DMS153 treated with DMSO at 0.1 percent for 48 hours (cell line): ENCODE measurements at regions not wholly inside any gene's neighbourhood (a gene's known extent, or its start where the extent isn't known, plus 50 kb on each side); places are given as distances from the start of the nearest gene placed in this dataset.
"Not testable (repeated sequence)": the region's sequence is repeated elsewhere in the genome, so short reads cannot be mapped to it uniquely, and the experiment has no call there.

Source experiments
- DNase-seq: peaks from one replicate; lab custom pipeline; 2025; ENCODE audit not compliant: unreplicated experiment; lab: John Stamatoyannopoulos, UW

GRCh38 chr2:146992057-146992456, 852.8 kb upstream of the ACVR2A start:
- no peak for DNase-seq

DNA sequence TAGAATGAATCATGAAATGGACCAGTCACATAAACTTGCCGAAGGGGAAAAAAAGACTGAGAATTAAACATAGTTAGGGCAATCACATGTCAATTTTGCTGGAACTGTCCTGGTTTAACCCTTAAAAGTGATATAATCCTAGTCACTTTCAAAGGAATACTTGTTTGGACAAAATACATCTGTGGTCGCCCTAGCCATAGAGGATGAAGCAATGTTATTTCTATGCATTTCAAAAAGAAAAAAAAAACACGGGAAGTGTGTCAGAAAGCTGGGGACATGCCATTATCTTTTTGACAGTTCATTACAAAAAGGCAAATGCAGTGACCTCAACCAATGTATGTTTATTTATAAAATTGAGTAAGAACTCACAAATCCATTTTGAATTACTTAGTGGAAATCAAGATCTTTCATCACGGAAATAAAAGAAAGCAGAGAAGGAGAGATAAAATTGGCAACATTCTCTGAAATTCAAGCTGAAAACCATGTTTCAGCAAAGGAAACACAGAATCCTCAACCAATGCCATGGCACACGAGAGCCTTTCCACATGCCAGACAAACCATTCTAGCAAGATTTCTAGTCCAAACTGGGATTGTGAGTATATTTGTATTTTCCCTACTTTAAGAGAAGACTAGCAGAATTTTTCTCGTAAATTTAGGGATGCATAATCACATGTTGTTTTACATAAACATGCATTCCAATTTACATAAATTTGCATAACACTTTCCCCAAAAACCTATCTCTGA, 854.3 kb upstream of the ACVR2A start:
- DNase-seq, result no peak

DNA sequence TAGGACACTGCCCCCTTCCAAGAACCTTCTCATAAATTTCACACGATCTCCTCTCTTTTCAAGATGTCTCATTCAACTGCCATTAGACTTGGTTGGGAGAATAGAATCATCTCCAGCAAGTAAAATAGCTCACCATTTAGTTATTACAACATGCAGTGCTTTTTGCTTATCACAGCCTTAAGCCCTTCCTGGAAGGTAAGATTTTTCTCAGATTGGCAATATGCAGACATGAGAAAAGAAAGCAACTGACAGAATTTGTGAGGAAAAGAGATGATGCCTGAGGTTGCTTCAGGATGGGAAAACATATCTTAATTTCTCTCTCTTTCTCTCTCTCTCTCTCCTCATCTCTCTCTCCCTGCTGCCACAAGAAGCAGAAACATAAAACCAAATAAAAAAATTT, 855.1 kb upstream of the ACVR2A start:
- no peak for DNase-seq

DNA sequence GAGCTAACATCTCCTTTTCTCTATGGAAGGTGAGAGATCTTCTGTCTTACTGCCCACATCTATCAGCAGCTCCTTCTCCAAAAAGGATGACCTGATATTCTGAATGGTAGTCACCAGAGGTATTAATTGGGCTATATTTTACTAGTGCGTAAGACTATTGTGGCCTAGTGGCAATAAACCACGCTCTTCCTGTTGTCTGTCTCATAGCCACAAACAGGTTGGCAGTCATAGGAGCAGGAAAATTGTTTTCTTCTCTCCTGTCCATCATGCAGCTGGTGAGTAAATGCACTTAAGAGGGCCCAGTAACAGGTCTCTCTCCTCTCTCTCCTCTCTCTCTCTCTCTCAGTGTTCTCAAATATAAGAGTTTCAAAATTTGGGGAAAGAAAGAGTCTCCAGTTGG, 856.8 kb upstream of the ACVR2A start:
- DNase-seq, result no peak

DNA sequence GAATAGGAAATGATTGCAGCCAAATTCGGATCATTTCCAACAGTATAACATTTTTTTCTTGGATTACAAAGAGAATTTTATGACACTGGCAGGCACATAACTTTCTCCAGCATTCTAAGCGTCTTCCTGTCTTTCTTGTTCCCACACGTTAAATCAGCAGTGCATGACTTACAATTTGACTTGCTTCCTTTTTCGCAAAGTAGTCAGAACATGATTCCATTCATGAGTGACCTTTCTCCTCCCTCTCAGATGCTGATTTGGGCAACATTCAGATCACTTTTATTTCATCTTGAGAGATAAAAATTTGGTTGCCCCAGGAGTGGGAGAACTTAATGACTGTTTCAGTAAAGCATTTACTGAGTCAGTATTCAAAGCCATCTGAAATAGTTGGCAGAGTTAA, 858.7 kb upstream of the ACVR2A start:
- DNase-seq, result no peak

GRCh38 chr2:146985753-146986152, 859.1 kb upstream of the ACVR2A start:
- no peak for DNase-seq

GRCh38 chr2:146984014-146984413, 860.8 kb upstream of the ACVR2A start:
- DNase-seq, result no peak

DNA sequence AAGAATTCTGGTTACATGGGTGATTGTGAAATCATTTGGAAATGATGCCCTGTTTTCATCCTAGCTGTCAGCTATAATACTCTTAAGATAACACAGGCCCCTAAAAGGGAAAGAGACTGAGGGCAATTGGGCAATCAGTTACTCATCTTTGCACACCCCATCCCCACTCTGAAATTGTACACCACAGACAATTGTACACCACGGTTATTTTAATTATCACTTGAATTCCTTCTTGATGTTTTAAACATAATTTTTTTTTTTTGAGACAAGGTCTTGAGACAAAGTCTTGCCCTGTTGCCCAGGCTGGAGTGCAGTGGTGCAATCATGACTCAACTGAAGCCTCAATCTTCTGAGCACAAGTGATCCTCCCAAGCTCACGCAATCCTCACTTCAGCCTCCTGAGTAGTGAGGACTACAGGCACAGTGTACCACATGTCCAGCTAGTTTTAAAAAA, 862.4 kb upstream of the ACVR2A start:
- DNase-seq, result no peak

DNA sequence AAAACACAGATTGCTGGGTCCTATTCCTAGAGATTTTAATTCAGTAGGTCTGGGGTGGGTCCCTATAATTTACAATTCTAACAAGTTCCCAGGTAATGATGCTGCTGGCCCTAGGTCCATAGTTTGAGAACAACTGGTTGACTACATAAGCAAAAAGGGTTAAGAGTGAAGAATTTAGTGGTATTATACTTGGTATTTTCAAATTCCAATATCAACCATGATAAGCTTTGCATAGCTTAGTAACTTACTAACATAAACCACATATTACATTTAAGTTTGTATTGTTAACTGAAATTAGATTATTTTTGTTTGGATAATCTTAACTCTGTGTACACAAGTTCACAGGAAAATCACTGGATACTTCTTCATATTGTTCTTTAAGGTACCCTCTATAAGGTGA, 862.9 kb upstream of the ACVR2A start:
- DNase-seq, result no peak

GRCh38 chr2:146979746-146980145, 865.1 kb upstream of the ACVR2A start:
- no peak for DNase-seq

- no peak for DNase-seq
Measured at GRCh38 chr2:146978577-146979555, 866.0 kb upstream of the ACVR2A start.

- not testable (repeated sequence) for DNase-seq
Measured at GRCh38 chr2:146970981-146971380, 873.8 kb upstream of the ACVR2A start.

- DNase-seq, result not testable (repeated sequence)
Measured at GRCh38 chr2:146969703-146970102, 875.1 kb upstream of the ACVR2A start.

DNA sequence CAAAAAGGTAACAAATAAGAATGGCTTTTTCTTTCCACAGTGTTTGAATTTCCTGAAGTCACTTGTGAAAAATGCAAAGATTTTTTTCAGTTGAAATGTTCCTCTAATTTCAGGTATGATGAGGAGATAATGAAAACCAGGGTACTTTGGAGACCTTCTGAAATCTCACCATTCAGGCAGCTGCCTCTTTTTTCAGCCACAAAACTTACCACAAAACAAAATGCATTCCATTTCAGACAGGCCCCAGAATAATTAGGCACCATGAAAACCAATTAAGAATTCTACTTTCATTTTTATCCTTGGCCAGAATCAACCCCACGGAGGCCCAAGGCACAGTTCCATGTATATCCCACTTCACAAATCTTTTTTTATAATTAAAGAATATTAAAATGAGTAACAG, 880.3 kb upstream of the ACVR2A start:
- DNase-seq, result no peak

- DNase-seq, result no peak
Measured at GRCh38 chr2:146954544-146954943, 890.3 kb upstream of the ACVR2A start.

DNA sequence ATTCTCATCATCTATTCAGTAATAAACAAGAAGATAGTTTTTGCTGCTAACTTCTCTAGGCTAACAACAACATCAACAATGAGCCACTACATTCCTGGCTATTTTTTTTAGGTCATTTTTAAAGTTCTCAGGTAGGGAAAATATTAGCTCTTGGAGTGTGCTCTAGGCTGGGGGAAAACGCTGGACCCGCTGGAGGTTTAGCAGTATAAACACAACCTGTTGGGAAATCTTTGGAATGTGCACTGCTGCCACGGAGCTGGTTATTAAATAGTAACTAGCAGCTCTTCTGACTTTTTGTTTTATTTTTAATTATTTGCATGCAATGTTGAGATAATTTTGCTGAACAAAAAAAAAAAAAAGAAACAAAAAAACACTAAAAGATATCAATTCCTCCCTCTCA, 892.1 kb upstream of the ACVR2A start:
- DNase-seq, result no peak

- no peak for DNase-seq
Measured at GRCh38 chr2:146950911-146951310, 893.9 kb upstream of the ACVR2A start.

DNA sequence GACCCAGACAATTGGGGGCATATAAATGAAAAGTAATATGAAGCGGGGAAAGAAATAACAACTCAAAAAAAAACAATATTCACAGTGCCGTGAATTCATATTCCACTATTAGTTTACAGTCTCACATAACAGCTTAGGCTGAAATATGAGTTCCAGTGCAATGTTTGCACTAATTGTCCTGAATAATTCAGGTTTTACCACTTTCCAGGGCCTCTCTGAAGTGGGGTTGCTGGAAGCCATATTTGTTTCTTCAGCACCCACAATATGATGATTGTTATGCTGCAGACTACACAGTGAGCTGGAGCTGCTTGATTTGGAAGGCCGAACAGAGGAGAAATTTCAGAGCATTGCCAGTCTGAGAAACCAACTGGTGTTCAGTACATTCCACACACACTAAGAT, 894.5 kb upstream of the ACVR2A start:
- DNase-seq, result no peak

DNA sequence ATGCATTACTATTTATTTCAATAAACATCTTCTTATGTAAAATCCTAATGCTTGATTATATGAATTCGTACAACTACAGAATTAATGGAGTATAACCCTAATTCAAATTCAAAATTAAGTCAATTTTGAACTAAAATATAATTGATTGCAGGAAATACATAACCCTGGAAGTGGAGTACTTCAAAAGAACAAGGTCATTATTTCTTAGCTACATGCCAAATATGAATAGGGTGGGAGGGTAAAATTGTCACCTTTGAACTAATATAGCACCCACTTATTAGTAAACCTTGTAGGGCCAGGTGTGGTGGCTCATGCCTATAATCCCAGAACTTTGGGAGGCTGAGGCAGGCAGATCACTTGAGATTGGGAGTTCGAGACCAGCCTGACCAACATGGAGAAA, 895.4 kb upstream of the ACVR2A start:
- DNase-seq, result no peak

DNA sequence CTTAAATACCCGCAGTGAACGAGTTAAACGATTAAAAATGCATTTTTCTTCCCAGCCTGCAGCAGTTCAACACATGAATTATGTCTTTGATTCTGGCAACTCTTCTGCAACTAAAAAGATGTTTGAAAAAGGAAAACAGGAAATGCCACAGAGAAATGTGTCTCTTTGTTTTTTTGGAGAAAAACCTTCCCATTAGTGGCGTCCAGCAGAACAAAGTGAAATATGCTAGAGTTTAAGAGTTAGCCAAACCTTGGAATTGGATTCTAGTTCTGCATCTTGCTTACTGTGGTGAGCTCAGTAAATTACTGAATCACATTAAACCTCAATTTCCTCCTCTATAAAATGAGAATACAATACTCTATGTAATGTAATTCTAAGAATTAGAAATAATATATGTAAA, 900.2 kb upstream of the ACVR2A start:
- DNase-seq, result no peak

- DNase-seq, result no peak
Measured at GRCh38 chr2:146939991-146940685, 904.7 kb upstream of the ACVR2A start.
